ENCODE measurements at regions not wholly inside any gene's neighbourhood (a gene's known extent, or its start where the extent isn't known, plus 50 kb on each side); places are given as distances from the start of the nearest gene placed in this dataset.

- intact Hi-C loops (cut with micrococcal nuclease): no loop called here
Observed at GRCh38 chr1:55640708-55641473, 425.7 kb upstream of the USP24 start.

DNA sequence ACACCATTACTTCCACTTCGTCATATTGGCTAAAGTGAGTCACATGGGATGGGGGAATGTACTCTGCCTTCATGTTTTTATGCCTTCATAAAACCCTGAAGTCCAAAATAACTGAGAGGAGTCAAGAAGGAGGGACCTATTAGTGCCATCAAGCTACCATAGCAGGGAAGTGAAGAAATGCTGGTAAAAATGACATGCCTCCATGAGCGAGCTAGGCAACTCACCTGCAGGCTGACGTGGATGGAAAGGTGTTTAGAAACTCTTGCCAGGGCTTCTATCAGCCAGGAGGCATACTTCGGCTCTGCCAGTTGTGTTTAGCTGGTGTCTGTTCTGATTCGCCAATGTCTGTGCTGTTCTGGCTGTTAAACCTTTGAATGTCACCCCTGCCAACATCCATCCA, 424.4 kb upstream of the USP24 start:
- intact Hi-C loops (cut with micrococcal nuclease): no loop called here

DNA sequence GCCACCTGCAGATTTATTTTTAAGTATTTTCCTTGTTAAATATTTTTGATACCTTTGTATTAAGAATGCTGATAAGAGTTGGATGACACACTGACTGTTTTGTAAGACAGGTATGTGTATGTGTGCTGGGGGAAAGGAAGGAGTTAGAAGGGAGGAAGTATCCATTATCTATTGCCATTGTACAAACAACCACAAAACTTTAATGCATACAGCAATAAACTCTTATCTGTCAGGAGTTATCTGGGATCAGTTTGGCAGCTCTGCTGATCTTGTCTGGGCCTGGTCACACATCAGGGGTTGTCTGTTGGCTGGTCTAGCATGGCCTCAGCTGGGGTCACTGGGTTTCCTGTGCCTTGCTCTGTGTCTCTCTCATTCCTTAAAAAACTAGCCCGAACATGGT, 423.9 kb upstream of the USP24 start:
- intact Hi-C loops (cut with micrococcal nuclease): no loop called here

DNA sequence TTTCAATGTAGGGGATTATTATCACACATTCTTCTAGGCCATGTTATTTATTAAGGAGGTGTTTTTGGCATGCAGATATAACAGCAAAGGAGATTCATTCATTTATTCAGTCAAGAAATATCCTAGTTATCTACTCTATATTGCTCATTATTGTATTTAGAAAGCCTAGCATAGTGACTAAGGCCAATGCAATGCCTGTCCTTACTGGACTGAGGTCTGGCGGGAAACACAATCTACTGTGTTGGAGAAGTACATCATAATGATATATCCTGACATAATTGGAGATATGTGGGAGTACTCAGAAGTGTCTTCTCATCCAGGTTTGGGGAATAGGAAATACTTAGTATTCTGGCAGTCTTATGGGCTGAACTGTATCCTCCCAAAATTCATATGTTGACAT, 421.5 kb upstream of the USP24 start:
- intact Hi-C loops (cut with micrococcal nuclease): no loop called here

GRCh38 chr1:55635856-55636255, 420.7 kb upstream of the USP24 start:
- intact Hi-C loops (cut with micrococcal nuclease): no loop called here

DNA sequence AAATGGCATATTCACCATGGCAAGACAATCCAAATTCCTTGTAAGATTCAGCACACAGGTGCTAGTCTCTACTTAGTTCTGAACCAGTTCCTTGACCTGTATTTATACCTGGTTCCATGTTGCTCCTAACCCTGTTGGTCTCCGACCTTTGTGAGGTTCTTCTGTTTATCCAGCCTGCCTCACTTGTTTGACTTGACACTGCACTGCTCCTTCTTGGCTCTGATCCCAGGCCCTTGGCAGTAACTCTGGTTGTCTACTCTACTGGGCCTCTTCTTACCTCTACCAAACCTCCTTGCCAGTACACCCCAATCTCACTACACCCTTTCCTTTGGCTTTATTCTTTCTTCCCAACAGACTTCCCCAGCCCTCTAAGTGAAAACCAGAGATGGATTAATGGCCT, 419.4 kb upstream of the USP24 start:
- intact Hi-C loops (cut with micrococcal nuclease): no loop called here

DNA sequence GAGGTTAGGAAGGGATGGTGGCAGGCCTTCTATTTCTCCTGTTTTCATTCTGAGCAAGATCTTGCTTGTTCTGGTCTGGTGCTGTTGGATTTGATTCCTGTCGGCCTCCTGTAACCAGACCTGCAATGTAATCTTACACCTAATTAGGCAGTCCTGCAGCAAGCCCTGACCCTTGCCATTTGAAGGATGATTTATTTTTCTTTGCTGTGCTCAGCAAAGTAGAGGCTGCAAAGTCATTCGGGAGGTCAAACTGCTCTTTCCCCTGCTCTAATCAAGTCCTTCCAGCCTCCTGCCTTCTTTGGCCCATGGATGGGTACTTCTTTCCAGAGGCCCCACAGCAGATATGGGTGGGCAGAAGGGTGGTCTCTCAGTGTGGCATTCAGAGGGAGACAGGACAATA, 417.7 kb upstream of the USP24 start:
- intact Hi-C loops (cut with micrococcal nuclease): no loop called here

- intact Hi-C loops (cut with micrococcal nuclease): no loop called here
Observed at GRCh38 chr1:55632058-55632457, 416.9 kb upstream of the USP24 start.

- intact Hi-C loops (cut with micrococcal nuclease): no loop called here
Observed at GRCh38 chr1:55631509-55631908, 416.3 kb upstream of the USP24 start.

DNA sequence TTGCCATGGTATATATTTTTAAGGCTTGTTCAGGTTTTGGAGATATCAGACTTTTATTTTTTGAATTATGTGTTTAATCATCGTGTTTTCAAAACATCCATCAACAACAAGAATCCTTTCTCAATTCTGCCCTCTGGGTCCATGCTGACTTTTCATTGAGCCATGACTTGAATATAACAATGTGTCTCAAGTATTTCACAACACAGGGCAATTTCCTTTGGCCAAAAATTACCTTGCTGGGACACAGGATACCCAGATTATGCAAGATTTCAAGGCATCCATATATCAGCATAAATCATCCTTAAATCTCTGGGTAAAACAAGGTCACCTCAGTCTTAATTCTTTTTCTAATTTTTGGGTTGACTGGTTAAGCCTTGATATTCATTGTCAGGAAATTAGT, 411.2 kb upstream of the USP24 start:
- intact Hi-C loops (cut with micrococcal nuclease): no loop called here

- intact Hi-C loops (cut with micrococcal nuclease): no loop called here
Observed at GRCh38 chr1:55624766-55625165, 409.6 kb upstream of the USP24 start.

DNA sequence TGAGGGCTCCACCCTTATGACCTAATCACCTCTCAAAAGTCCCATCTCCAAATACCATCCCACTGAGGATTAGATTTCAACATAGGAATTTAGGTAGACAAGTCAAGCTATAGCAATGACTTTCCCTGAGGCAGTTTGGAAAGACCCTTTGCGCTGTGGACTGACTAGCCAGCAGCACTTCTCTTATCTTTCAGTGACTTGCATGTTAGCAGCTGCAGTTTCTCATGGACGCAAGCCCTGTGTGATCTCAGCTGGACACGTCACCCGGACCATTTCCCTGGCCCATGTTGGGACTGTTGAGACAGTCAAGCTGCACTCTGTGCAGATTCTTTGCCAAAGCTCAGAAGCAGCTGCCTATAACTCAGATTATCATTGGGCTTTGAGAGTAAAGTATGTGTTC, 408.1 kb upstream of the USP24 start:
- intact Hi-C loops (cut with micrococcal nuclease): no loop called here

GRCh38 chr1:55622074-55622473, 406.9 kb upstream of the USP24 start:
- intact Hi-C loops (cut with micrococcal nuclease): no loop called here

DNA sequence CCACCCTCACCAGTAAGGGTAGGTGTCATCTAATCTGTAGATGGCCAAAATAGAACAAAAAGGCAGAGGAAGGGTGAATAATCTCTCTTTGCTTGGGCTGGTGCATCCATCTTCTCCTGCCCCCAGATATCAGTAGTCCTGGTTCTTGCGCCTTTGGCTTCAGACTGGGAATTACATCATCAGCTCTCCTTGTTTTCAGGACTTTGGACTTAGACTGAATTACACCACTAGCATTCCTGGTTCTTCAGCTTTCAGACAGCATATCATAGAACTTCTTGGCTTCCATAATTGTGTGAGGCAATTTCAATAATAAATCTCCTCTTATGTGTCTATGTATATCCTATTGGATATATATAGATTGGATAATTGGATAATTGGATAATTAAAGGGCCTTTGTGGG, 403.0 kb upstream of the USP24 start:
- intact Hi-C loops (cut with micrococcal nuclease): no loop called here

DNA sequence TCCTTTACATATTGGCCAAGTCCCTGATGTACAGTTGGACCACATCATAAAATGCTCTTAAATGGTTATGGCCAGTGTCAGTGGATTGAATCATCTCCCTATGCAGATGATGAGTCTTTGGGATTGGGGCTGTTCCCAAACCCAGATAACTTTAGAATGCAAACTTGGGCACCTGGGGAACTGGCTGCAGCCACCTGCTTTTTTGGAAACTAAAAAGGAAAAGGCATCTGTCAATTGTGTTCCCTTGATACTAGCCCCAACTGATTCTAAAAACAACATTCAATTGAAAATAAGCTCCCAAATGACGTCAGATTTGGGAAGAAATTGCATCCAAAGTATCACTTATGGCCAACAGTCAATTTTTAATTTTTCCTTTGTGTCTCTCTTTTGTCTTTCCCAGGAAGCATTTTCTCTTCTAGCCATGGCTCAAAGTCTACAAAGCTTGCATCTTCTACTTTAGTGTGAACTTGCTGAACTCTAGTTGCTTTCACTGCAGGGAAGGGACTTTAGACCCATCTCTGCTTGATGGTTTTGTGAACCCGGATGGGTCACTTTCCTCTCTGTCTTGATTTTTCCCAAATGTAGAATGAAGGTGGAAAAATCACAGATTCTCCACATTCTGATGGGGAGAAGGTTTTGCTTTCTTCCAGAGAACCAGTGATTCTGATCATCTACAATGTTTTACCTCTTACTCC, 402.3 kb upstream of the USP24 start:
- intact Hi-C loops (cut with micrococcal nuclease): no loop called here

- intact Hi-C loops (cut with micrococcal nuclease): no loop called here
Observed at GRCh38 chr1:55612988-55613387, 397.8 kb upstream of the USP24 start.

GRCh38 chr1:55611123-55611522, 396.0 kb upstream of the USP24 start:
- intact Hi-C loops (cut with micrococcal nuclease): no loop called here

- intact Hi-C loops (cut with micrococcal nuclease): no loop called here
Observed at GRCh38 chr1:55610203-55610602, 395.0 kb upstream of the USP24 start.

GRCh38 chr1:55609630-55610029, 394.5 kb upstream of the USP24 start:
- intact Hi-C loops (cut with micrococcal nuclease): no loop called here

GRCh38 chr1:55605155-55605554, 390.0 kb upstream of the USP24 start:
- intact Hi-C loops (cut with micrococcal nuclease): no loop called here

DNA sequence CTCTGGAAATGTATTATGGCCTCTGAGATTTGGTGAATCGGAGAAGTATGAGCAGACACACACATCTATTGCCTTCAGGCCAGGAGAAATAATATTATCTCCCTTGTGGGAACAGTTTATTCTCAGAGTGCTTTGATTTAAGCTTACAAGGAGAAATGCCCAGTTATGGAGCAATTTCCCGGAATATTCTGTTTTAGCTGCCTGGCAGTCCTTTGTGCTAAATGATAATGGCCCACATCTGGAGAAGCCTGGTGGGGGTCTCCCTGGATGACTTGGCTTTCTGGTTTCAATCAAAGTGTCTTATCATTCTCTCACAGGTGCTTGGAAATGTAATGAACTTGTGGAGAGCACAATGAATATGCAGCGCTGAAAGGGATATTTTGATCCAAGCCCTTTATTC, 389.6 kb upstream of the USP24 start:
- intact Hi-C loops (cut with micrococcal nuclease): no loop called here

DNA sequence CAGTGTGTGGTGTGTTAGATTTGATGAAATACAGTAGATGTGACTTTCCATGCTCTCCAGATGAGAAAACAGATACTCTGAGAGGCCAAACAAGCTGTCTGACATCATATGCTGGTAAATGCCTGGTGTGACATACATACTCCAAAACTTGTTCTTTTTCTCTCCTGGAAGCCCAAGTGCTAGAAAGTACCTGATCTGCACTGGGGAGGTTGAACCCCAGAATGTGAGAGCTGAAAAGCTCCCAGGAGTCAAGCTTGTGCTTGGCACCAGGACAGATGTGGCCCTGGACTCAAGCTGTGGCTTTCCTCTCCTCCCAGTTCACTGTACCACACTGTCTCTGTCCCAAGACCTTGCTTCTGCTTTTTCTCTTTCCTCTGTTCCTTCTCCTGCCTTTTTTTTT, 389.0 kb upstream of the USP24 start:
- intact Hi-C loops (cut with micrococcal nuclease): no loop called here

GRCh38 chr1:55600242-55600641, 385.1 kb upstream of the USP24 start:
- intact Hi-C loops (cut with micrococcal nuclease): no loop called here
